ENCODE measurements at regions not wholly inside any gene's neighbourhood (a gene's known extent, or its start where the extent isn't known, plus 50 kb on each side); places are given as distances from the start of the nearest gene placed in this dataset.
"Not testable (repeated sequence)": the region's sequence is repeated elsewhere in the genome, so short reads cannot be mapped to it uniquely, and the experiment has no call there.

DNA sequence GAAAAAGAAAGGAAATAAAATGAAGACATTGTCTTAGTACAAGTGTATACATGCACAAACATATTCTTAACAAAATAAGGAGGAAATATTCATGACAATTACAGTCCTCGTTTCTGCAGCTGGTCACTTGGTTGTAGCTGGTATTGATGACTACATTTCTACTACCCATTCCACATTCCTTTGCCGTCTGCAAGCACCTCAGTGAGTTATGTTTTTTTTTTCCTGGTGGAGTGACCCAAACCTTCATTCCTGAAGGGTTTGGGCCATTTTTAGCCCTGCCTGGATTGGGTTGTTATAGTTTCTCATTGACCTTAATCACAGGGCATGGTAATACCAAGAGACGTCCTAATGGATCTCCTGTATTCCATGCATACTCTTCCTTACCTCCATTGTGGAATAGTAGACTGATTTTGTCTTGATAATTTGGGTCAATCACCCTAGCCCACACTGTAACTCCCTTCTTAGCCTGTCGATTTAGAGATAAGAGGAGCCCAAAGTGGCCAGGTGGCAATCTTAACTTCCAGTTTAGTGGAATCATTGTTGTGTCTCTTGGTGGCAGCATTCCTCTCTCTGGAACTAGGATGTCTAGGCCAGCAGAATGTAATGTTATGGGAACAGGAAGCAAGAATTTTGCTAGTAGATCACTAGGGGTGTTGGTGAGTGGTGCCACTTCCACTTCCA lies 86.4 kb upstream of the LCORL start:
- TF ChIP-seq, protein P1, sequence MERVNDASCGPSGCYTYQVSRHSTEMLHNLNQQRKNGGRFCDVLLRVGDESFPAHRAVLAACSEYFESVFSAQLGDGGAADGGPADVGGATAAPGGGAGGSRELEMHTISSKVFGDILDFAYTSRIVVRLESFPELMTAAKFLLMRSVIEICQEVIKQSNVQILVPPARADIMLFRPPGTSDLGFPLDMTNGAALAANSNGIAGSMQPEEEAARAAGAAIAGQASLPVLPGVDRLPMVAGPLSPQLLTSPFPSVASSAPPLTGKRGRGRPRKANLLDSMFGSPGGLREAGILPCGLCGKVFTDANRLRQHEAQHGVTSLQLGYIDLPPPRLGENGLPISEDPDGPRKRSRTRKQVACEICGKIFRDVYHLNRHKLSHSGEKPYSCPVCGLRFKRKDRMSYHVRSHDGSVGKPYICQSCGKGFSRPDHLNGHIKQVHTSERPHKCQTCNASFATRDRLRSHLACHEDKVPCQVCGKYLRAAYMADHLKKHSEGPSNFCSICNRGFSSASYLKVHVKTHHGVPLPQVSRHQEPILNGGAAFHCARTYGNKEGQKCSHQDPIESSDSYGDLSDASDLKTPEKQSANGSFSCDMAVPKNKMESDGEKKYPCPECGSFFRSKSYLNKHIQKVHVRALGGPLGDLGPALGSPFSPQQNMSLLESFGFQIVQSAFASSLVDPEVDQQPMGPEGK (CRISPR knock-in tag; IDR thresholded peaks at IDR 0.05; ENCODE audit: borderline replicate concordance), result not testable (repeated sequence)
- not testable (repeated sequence) for TF ChIP-seq ZNF565 (CRISPR knock-in tag; conservative IDR thresholded peaks at IDR 0.05; ENCODE audit: low read depth); ZFP3 (CRISPR knock-in tag; IDR thresholded peaks at IDR 0.05); ZC3H10 (CRISPR knock-in tag; IDR thresholded peaks at IDR 0.05); GLIS3 (CRISPR knock-in tag; IDR thresholded peaks at IDR 0.05); CSRNP3 (CRISPR knock-in tag; IDR thresholded peaks at IDR 0.05); BACH2 (CRISPR knock-in tag; IDR thresholded peaks at IDR 0.05; ENCODE audit: borderline replicate concordance); TOX (CRISPR knock-in tag; IDR thresholded peaks at IDR 0.05; ENCODE audit: borderline replicate concordance); ZNF8 (CRISPR knock-in tag; IDR thresholded peaks at IDR 0.05); ZFP30 (CRISPR knock-in tag; IDR thresholded peaks at IDR 0.05); ARNTL (CRISPR knock-in tag; IDR thresholded peaks at IDR 0.05; ENCODE audit: borderline replicate concordance, low read depth); ESRRG (CRISPR knock-in tag; IDR thresholded peaks at IDR 0.05); ISL1 (CRISPR knock-in tag; IDR thresholded peaks at IDR 0.05)
- TF ChIP-seq, protein P2, sequence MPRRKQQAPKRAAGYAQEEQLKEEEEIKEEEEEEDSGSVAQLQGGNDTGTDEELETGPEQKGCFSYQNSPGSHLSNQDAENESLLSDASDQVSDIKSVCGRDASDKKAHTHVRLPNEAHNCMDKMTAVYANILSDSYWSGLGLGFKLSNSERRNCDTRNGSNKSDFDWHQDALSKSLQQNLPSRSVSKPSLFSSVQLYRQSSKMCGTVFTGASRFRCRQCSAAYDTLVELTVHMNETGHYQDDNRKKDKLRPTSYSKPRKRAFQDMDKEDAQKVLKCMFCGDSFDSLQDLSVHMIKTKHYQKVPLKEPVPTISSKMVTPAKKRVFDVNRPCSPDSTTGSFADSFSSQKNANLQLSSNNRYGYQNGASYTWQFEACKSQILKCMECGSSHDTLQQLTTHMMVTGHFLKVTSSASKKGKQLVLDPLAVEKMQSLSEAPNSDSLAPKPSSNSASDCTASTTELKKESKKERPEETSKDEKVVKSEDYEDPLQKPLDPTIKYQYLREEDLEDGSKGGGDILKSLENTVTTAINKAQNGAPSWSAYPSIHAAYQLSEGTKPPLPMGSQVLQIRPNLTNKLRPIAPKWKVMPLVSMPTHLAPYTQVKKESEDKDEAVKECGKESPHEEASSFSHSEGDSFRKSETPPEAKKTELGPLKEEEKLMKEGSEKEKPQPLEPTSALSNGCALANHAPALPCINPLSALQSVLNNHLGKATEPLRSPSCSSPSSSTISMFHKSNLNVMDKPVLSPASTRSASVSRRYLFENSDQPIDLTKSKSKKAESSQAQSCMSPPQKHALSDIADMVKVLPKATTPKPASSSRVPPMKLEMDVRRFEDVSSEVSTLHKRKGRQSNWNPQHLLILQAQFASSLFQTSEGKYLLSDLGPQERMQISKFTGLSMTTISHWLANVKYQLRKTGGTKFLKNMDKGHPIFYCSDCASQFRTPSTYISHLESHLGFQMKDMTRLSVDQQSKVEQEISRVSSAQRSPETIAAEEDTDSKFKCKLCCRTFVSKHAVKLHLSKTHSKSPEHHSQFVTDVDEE (CRISPR knock-in tag; IDR thresholded peaks at IDR 0.05), result not testable (repeated sequence)

Measured in SK-N-SH treated with all-trans-retinoic acid at 6 μM for 48 hours (cell line).